Esophagus muscularis mucosa (tissue), 3 donors: ENCODE measurements at regions not wholly inside any gene's neighbourhood (a gene's known extent, or its start where the extent isn't known, plus 50 kb on each side); places are given as distances from the start of the nearest gene placed in this dataset.

Experiments
- POLR2A ChIP-seq: fragments of 450-650 bp; IDR thresholded peaks from one replicate; pipeline ENCODE4 v1.6.1; 2017; ENCODE audit warnings: antibody characterized with exemption, moderate library complexity, mild to moderate bottlenecking, low read depth
- POLR2AphosphoS5 ChIP-seq, 2 donors: sonication (generic); formaldehyde crosslinking; IDR thresholded peaks; one replicate each; pipeline ENCODE4 v1.6.1; 2017; ENCODE audit warnings: antibody characterized with exemption in 2 of 2
- TF ChIP-seq, protein P1 (sequence below), 3 experiments: fragments of 200-600 bp in 2 of 3; fragments of 450-650 bp in 1 of 3; sonication (generic) in 2 of 3; IDR thresholded peaks; one replicate each; pipeline ENCODE4 v1.5.1; 2017 to 2019; ENCODE audit warnings: antibody characterized with exemption in 3 of 3, mild to moderate bottlenecking in 2 of 3, moderate library complexity in 1 of 3

DNA sequence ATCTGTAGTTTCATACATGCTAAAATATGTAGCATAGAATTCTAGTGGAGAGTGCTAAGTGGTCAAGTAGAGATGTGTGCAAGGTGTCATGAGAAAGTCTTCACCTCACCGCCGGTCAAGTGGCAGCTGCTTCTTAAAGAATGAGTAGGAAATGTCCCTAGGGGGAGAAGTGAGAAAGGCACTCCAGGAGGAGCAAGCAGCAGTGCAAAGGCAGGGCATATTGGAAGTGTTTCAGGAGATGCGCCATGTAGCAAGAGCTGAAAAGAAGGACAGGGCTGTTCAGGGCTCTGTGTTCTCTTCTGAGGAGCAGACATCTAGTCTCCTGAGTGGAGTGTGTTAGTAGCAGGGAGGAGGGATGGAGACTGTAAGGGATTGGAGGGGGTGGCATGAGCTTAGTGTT, 312.4 kb upstream of the SEMA6D start:
- TF ChIP-seq, protein P1, sequence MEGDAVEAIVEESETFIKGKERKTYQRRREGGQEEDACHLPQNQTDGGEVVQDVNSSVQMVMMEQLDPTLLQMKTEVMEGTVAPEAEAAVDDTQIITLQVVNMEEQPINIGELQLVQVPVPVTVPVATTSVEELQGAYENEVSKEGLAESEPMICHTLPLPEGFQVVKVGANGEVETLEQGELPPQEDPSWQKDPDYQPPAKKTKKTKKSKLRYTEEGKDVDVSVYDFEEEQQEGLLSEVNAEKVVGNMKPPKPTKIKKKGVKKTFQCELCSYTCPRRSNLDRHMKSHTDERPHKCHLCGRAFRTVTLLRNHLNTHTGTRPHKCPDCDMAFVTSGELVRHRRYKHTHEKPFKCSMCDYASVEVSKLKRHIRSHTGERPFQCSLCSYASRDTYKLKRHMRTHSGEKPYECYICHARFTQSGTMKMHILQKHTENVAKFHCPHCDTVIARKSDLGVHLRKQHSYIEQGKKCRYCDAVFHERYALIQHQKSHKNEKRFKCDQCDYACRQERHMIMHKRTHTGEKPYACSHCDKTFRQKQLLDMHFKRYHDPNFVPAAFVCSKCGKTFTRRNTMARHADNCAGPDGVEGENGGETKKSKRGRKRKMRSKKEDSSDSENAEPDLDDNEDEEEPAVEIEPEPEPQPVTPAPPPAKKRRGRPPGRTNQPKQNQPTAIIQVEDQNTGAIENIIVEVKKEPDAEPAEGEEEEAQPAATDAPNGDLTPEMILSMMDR (IDR thresholded peaks at IDR 0.05): no peak
- no peak for TF ChIP-seq POLR2A
- TF ChIP-seq POLR2AphosphoS5 (IDR thresholded peaks at IDR 0.05): no peak
